IMR-90 (cell line): ENCODE measurements at regions not wholly inside any gene's neighbourhood (a gene's known extent, or its start where the extent isn't known, plus 50 kb on each side); places are given as distances from the start of the nearest gene placed in this dataset.

ENCODE experiments used
- ATAC-seq: fragments of 200-7000 bp; cut with Tn5 transposase; 2 replicates; pipeline ENCODE4 v1.9.1; 2020; ENCODE audit warnings: low read depth, mild to moderate bottlenecking, moderate library complexity
- BruUV-seq: library from RNA; stranded (reverse); fragments of 400-500 nt; replicated peaks from 2 replicates; lab custom pipeline; 2021; lab: Mats Ljungman, UMichigan
- CTCF ChIA-PET: fragments of 300-600 bp; formaldehyde crosslinking; extraction: SDS; loops from one replicate; lab custom pipeline; 2021; ENCODE audit warnings: antibody characterized with exemption; lab: Yijun Ruan, JAX
- POLR2A ChIA-PET: fragments of 300-600 bp; sonication (Branson Sonifier 250); formaldehyde crosslinking; loops from one replicate; lab custom pipeline; 2022; ENCODE audit warnings: antibody characterized with exemption; ENCODE audit not compliant: unreplicated experiment; lab: Charles Lee
- DNase-seq: peaks from one replicate; pipeline ENCODE4 v3.0.0; 2013
- H2AFZ ChIP-seq: replicated peaks from 2 replicates; pipeline ENCODE3; 2013; ENCODE audit warnings: low read length, mild to moderate bottlenecking; ENCODE audit not compliant: poor library complexity
- H2AK5ac ChIP-seq: 2 replicates; pipeline ENCODE4 v1.6.1; 2013; ENCODE audit warnings: low read depth, low read length, inconsistent platforms
- H2AK9ac ChIP-seq: replicated peaks from 2 replicates; pipeline ENCODE3; 2013; ENCODE audit warnings: mild to moderate bottlenecking, low read depth, low read length, moderate library complexity; ENCODE audit not compliant: poor library complexity
- H2BK120ac ChIP-seq: 2 replicates; pipeline ENCODE4 v1.6.1; 2013; ENCODE audit warnings: low read depth, low read length, inconsistent platforms
- H2BK15ac ChIP-seq: 3 replicates; pipeline ENCODE4 v1.6.1; 2013; ENCODE audit warnings: low read depth, low read length, inconsistent platforms
- H2BK20ac ChIP-seq: 2 replicates; pipeline ENCODE4 v1.6.1; 2013; ENCODE audit warnings: low read depth, mild to moderate bottlenecking, inconsistent platforms, low read length, moderate library complexity
- H2BK5ac ChIP-seq: 2 replicates; pipeline ENCODE4 v1.6.1; 2013; ENCODE audit warnings: mild to moderate bottlenecking, low read depth, low read length, inconsistent platforms; ENCODE audit not compliant: poor library complexity, severe bottlenecking
- H3K14ac ChIP-seq: replicated peaks from 2 replicates; pipeline ENCODE4 v1.6.1; 2013; ENCODE audit warnings: low read depth, low read length, inconsistent platforms
- H3K18ac ChIP-seq: 2 replicates; pipeline ENCODE4 v1.6.1; 2013; ENCODE audit warnings: low read depth, low read length, control low read depth
- H3K23ac ChIP-seq: 2 replicates; pipeline ENCODE4 v1.6.1; 2013; ENCODE audit warnings: low read depth, low read length, inconsistent platforms
- H3K27ac ChIP-seq: 2 replicates; pipeline ENCODE4 v1.5.1; 2013; ENCODE audit warnings: mild to moderate bottlenecking, control low read depth, low read length; ENCODE audit not compliant: insufficient read depth
- H3K27me3 ChIP-seq: 2 replicates; pipeline ENCODE4 v1.6.1; 2013; ENCODE audit warnings: low read length; ENCODE audit not compliant: control insufficient read depth, insufficient read depth
- H3K36me3 ChIP-seq: 2 replicates; pipeline ENCODE4 v1.6.1; 2013; ENCODE audit warnings: low read length, mixed read lengths; ENCODE audit not compliant: control insufficient read depth, insufficient read depth
- H3K4ac ChIP-seq: 2 replicates; pipeline ENCODE4 v1.6.1; 2013; ENCODE audit warnings: low read depth, low read length, inconsistent platforms
- H3K4me1 ChIP-seq: 2 replicates; pipeline ENCODE4 v1.6.1; 2013; ENCODE audit warnings: low read length, mixed read lengths; ENCODE audit not compliant: control insufficient read depth, insufficient read depth
- H3K4me2 ChIP-seq: 2 replicates; pipeline ENCODE4 v1.6.1; 2013; ENCODE audit warnings: low read depth, mild to moderate bottlenecking, control low read depth, low read length, moderate library complexity
- H3K4me3 ChIP-seq: 2 replicates; pipeline ENCODE4 v1.5.1; 2013; ENCODE audit warnings: low read depth, mild to moderate bottlenecking, control low read depth, low read length, moderate library complexity; ENCODE audit not compliant: insufficient read depth
- H3K56ac ChIP-seq: 2 replicates; pipeline ENCODE4 v1.6.1; 2013; ENCODE audit warnings: low read length, inconsistent platforms; ENCODE audit not compliant: insufficient read depth; ENCODE audit errors: extremely low read depth
- H3K79me1 ChIP-seq, 2 experiments: 2 replicates each; pipeline ENCODE4 v1.6.1; 2013; ENCODE audit warnings: low read length in 2 of 2, inconsistent platforms in 1 of 2, low read depth in 1 of 2
- H3K9ac ChIP-seq: 2 replicates; pipeline ENCODE4 v1.6.1; 2013; ENCODE audit warnings: low read depth, low read length, control low read depth
- H3K9me1 ChIP-seq: 2 replicates; pipeline ENCODE4 v1.6.1; 2013; ENCODE audit warnings: low read length, inconsistent platforms; ENCODE audit not compliant: insufficient read depth
- H3K9me3 ChIP-seq: 2 replicates; pipeline ENCODE4 v1.6.1; 2013; ENCODE audit warnings: low read length; ENCODE audit not compliant: control insufficient read depth, insufficient read depth
- H4K20me1 ChIP-seq: 2 replicates; pipeline ENCODE4 v1.6.1; 2013; ENCODE audit warnings: low read length, inconsistent platforms; ENCODE audit not compliant: insufficient read depth
- H4K5ac ChIP-seq: 2 replicates; pipeline ENCODE4 v1.6.1; 2013; ENCODE audit warnings: mild to moderate bottlenecking, low read depth, low read length, control low read depth
- H4K8ac ChIP-seq, 2 experiments: 2 replicates each; pipeline ENCODE4 v1.6.1; 2013; ENCODE audit warnings: low read depth in 2 of 2, low read length in 2 of 2, control low read depth in 1 of 2, inconsistent platforms in 1 of 2
- H4K91ac ChIP-seq: 2 replicates; pipeline ENCODE4 v1.6.1; 2013; ENCODE audit warnings: low read depth, low read length, inconsistent platforms; ENCODE audit not compliant: insufficient read depth
- BHLHE40 ChIP-seq: fragments of 150-350 bp; IDR thresholded peaks from 2 replicates; pipeline ENCODE4 v1.6.1; 2016; ENCODE audit warnings: mild to moderate bottlenecking, low read depth, low read length
- MAFK ChIP-seq: IDR thresholded peaks from 2 replicates; pipeline ENCODE4 v1.6.1; 2012; ENCODE audit warnings: low read depth, low read length, improper control_type of control experiment
- MAZ ChIP-seq: IDR thresholded peaks from 2 replicates; pipeline ENCODE4 v1.6.1; 2012; ENCODE audit warnings: low read depth, mild to moderate bottlenecking, low read length, improper control_type of control experiment, moderate library complexity, borderline replicate concordance
- MXI1 ChIP-seq: IDR thresholded peaks from 2 replicates; pipeline ENCODE4 v1.6.1; 2012; ENCODE audit warnings: low read depth, mild to moderate bottlenecking, low read length, moderate library complexity, borderline replicate concordance
- POLR2A ChIP-seq: IDR thresholded peaks from 2 replicates; pipeline ENCODE4 v1.6.1; 2012; ENCODE audit warnings: mild to moderate bottlenecking, low read depth, low read length
- RAD21 ChIP-seq: IDR thresholded peaks from 2 replicates; pipeline ENCODE4 v1.6.1; 2012; ENCODE audit warnings: low read length, improper control_type of control experiment
- SMC3 ChIP-seq: fragments of 150-350 bp; IDR thresholded peaks from 2 replicates; pipeline ENCODE4 v1.6.1; 2016; ENCODE audit warnings: low read depth, mild to moderate bottlenecking, antibody characterized with exemption, low read length, moderate library complexity
- WGBS, 2 experiments: methylation state at CpG; one replicate each; pipeline versions ENCODE4 v1.1.5 to v1.1.7; 2013; ENCODE audit warnings: missing lambda C conversion rate in 2 of 2; ENCODE audit not compliant: insufficient read length in 1 of 2; ENCODE audit errors: extremely low coverage in 2 of 2; 5-methylcytosine and 5-hydroxymethylcytosine counted together
- dilution Hi-C: fragments of 300-500 bp; cut with HindIII; formaldehyde crosslinking; loops from one replicate; pipeline ENCODE4 v1.14.3; 2018; ENCODE audit warnings: low sequenced_read_pairs; ENCODE audit not compliant: unreplicated experiment
- in situ Hi-C: fragments of 300-500 bp; cut with MboI; formaldehyde crosslinking; loops from 3 replicates; pipeline ENCODE4 v1.14.3; 2019; ENCODE audit warnings: low sequenced_read_pairs, inconsistent platforms, mixed read lengths
- intact Hi-C: fragments of 100-400 bp; cut with micrococcal nuclease; formaldehyde crosslinking; loops from 2 replicates; pipeline ENCODE4 v1.10.0; 2022

DNA sequence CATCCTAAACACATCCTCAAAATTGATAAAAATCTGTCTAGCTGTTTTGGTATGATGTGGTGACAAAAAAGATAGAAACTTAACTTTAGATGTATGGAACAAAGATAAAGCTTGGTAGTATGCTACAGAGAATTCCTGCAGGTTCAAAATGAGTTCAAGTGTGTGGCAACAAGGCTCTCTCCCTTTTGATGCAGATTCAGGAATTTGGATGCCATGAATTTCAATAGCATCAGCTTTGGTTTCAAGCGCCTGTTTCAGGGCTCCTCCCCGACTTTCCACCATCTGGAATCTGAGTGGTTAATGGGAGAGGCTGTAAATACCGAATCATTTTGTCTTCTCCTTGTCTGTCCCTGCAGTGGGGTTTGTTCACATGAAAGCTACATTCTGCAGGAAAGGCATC, 180.6 kb downstream of the MTX2 start:
- Histone ChIP-seq H2BK15ac (no peak overlapping the region), H2AK9ac (no peak overlapping the region), H3K4ac (no peak overlapping the region), H2BK5ac (no peak overlapping the region), H4K8ac (no peak overlapping the region), H3K14ac (no peak overlapping the region), H3K27me3 (no peaks in the 10 kb centered on the region), H3K18ac (no peak overlapping the region; the same call in 1 of the 2 replicates), H3K27ac (no peak overlapping the region), H3K36me3 (no peaks in the 10 kb centered on the region), H2AK5ac (no peak overlapping the region), H2BK120ac (no peak overlapping the region), H2BK20ac (no peak overlapping the region), H3K4me1 (peaks cover 5% of the 10 kb centered on the region), H3K4me3 (no peak overlapping the region), H3K4me2 (no peak overlapping the region), H4K20me1 (no peaks in the 10 kb centered on the region), H4K5ac (no peak overlapping the region), H3K9me1 (peaks cover 8% of the 10 kb centered on the region; the same call in 1 of the 2 replicates), H2AFZ (no peak overlapping the region), H3K79me1 (no peaks in the 10 kb centered on the region), H3K9ac (no peak overlapping the region), H3K23ac (no peak overlapping the region), H3K56ac (no peak overlapping the region), H3K9me3 (no peaks in the 10 kb centered on the region), H4K91ac (no peak overlapping the region)
- ATAC-seq = no peak
- POLR2A ChIA-PET = no interaction called here
- no CpG with 5 or more reads among the region's 3 CpGs for WGBS, 2 experiments
- dilution Hi-C loops (no loop called here), intact Hi-C loops (no loop called here), in situ Hi-C loops (loop anchor here (10.0 kb wide), 2 partner anchors 185 to 325 kb away; partner anchors contain the start of genes HOXD8 and HOXD9)
- BruUV-seq = no TSS peak
- DNase-seq = peak; percentile 12
- TF ChIP-seq POLR2A = no peak
- TF ChIP-seq SMC3 = no peak
- TF ChIP-seq BHLHE40 = no peak
- no peak for TF ChIP-seq RAD21
- no peak for TF ChIP-seq MXI1
- no peak for TF ChIP-seq MAFK
- no peak for TF ChIP-seq MAZ
- CTCF ChIA-PET = interaction anchor here (0.7 kb wide), 1 partner anchor 14 kb away, joined by 3 read pairs; no protein-coding TSS in a partner anchor
